GM21381 (cell line): ENCODE measurements at regions not wholly inside any gene's neighbourhood (a gene's known extent, or its start where the extent isn't known, plus 50 kb on each side); places are given as distances from the start of the nearest gene placed in this dataset.

Experiments used
- ATAC-seq: cut with Tn5 transposase; IDR thresholded peaks from one replicate; pipeline ENCODE4 v1.9.1; 2021; ENCODE audit warnings: mild to moderate bottlenecking, moderate library complexity; ENCODE audit not compliant: unreplicated experiment

DNA sequence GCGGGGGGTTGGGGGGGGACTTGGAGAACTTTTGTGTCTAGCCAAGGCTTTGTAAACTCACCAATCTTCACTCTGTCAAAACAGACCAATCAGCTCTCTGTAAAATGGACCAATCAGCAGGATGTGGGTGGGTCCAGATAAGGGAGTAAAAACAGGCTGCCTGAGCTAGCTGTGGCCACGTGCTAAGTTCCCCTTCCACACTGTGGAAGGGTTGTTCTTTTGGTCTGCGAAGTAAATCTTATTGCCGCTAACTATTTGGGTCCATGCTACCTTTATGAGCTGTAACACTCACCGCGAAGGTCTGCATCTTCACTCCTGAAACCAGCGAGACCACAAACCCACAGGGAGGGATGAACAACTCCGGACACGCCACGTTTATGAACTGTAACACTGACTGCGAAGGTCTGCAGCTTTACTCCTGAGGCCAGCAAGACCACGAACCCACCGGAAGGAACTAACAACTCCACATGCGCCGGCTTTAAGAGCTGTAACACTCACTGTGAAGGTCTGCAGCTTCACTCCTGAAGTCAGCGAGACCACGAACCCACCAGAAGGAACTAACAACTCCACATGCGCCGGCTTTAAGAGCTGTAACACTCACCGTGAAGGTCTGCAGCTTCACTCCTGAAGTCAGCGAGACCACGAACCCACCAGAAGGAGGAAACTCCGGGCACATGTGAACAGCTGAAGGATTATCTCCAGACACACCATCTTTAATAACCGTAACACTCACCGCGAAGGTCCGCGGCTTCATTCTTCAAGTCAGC lies 186.6 kb downstream of the ID4 start:
- ATAC-seq: peak; percentile 75

DNA sequence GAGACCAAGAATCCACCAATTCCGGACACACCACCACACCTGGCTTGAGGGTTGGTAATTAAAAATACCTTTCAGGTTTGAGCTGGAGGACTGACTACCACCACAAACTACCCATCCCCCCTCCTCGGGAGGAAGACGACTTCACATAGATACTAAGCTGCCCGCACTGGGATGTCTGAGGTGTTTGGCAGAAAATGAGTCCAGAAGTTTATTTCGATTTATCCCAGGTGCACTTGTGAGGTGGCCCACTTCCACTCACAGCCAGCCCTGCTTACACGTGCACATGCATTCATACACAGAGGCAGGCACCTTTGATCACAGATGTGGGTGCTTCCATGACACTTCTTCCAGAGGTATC lies 187.1 kb downstream of the ID4 start:
- peak; percentile 22 for ATAC-seq

DNA sequence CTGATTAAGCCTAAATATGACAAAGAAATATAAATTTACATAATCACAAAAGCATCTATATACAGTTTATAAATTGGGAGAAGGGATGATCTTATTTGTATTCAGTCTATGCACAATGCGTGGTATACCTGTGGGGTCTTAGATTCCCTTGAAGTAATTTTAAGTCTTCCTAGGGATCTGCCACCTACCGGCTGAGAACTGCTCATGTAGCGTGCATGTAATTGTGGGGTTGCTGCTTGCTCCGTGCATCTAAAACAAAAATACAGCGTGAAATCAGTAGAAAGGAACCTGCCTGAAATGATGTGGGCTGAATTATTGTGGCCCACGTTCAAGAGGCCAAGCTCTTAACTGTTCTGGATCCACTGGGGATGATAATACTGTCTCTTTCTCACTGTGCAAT lies 187.3 kb downstream of the MBOAT1 start:
- no peak for ATAC-seq

DNA sequence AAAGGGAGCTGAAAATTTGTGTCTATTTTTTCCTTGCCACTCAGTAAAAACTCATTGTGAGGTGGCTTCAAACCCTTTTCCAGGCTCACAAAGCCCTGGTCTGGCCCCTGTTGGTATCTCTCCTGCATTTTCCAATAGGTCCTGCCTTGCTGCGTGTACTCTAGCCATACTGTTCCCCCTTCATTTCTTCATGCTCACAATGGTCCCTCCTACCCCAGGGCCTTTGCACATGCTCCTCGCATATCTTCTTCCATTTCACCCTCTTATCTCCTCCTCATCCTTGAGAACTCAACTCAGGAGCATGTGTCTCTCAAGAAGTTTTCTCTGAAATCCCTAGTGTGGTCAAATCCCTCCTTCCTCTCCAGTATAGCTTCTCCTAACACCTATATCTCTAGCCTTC lies 186.6 kb downstream of the MBOAT1 start:
- ATAC-seq: no peak

DNA sequence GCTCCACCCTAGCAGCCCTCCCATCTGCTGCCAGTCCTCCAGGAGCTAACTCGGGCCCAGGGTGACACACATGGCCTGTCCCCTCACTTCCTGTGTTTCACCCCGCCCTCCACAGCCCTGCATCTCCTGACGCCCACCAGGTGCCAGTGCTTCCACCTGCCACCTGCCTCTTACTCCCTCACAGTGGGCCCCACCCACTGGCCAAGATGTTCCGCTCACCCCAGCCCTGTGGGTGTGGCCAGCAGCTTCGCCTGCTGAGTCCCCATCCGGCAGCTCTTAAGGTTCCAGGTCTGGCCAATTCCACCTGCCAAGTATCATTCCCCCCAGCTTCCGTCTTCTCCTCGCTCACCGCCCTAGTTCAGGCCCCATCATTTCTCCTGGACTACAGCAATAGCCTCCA lies 184.1 kb downstream of the MBOAT1 start:
- ATAC-seq: no peak

DNA sequence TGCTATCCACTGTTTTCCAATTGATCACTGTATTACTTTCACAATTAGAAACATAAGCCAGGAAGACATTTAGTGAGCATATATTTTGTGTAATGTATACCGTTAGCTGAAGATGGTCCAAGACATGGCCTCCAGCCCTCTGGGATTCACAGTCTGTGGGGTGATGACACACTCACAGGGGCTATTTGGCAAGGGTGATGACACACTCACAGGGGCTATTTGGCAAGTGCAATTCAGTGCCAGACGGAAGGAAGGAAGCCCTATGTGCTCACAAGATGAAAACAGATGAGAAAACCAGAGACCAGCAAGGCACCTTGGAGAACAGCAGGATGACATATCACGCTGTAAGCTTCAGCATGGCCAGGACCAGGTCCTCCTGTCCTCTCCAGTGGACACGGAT lies 183.7 kb downstream of the MBOAT1 start:
- no peak for ATAC-seq

DNA sequence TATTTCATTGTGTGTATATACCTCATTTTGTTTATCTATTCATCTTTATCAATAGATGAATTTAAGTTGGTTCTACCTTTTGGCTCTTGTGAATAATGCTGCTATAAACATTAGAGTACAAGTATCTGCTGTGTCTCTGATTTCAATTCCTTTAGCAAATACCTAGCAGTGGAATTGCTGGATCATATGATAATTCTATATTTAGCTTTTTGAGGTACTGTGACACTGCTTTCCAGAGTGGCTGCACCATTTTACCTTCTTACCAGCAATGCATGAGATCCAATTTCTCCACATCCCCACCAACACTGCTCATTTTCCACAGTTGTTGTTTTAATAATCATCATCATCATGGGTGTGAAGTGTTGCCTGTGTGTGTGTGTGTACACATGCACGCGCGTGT lies 182.3 kb downstream of the MBOAT1 start:
- no peak for ATAC-seq

DNA sequence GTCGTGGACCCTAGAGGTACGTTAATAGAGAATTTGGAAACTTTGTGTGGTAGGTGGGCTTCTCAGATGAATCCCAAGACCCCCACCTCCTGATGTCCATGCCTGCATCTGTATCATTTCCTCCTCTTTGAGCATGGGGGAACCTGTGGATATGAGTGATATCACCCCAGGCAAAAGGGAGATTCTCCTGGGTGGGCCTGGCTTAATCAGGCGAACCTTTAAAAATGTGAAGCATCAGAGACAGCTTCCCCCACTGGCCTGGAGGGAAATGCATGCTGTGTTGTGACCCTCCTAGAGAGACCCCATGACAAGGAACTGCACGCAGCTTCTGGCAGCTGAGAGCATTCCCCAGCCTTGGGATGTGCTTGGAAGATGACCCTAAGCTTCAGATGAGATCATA lies 180.9 kb downstream of the MBOAT1 start:
- ATAC-seq: no peak

DNA sequence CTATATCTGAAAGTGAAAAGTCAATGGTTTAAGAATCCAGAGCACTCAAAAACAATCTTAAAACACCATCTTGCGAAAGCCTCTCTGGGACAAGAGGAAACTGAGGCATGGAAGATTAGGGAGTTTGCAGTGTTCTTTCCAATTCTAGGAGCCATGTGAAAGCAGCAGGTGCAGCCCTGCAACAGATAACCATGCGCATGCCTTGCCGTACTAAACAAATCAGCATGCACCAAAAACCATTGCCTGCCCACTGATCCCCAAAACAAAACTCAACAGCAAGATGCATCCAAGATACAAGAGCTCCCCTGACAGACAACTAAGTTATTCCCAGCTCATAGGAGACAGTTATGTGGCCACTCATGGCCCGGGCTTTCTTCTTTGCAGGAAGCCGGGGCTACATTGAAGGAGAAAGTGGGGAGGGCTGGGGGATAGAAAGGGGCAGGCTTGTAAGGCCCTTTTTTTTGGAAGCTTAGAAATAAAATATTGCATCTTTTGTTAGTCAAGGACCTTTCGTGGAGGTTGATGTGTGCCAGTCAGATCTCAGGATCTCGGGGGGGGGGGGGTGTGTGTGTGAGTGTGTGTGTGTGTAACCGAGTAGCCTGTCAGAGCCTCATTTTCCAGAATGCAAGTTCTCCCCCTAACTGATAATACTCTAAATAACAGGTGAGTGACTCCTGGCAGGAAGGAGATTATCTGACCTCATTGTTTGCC lies 178.4 kb downstream of the MBOAT1 start:
- no peak for ATAC-seq

DNA sequence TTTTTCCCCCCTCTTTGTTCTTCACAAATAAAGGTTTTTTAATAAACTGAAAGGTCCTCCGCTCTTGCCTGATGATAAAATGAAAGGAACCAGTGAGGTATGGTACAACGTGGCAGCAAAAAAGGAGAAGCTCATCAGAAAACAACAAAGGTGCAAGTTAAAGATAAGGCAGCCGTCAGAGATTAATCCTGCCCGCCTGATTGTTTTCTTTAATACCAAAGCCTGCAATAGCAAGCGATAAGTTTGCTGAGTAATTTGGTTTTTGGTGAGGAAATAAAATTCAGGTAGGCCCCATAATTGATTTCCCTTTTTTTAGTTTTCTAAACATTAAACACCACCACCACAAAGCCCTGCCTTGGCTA lies 177.9 kb downstream of the MBOAT1 start:
- no peak for ATAC-seq

DNA sequence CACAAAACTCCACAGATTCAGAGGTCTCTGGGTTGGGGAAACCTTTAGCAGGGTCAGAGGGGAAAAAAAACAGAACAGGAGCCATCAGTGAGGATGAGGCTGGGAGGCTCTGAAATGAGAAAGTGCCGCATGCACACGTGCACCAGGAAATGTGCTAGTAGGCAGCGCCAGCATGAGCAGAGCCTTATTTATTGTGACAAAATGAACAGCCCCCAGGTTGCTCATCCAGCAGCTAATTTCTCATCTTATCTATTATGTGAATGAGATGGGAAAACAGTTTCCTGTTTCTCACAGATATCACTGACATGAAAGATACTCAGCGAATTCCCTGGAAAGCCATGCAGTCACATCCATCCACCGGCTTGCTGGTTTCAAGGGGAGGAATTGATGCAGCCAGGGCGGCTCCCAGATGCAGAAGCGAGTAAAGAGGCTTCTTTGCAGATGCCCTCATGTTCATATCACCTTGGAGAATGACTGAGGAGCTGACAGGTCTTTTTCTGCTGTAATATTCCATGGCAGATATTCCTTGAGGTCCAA lies 176.1 kb downstream of the MBOAT1 start:
- ATAC-seq: no peak

DNA sequence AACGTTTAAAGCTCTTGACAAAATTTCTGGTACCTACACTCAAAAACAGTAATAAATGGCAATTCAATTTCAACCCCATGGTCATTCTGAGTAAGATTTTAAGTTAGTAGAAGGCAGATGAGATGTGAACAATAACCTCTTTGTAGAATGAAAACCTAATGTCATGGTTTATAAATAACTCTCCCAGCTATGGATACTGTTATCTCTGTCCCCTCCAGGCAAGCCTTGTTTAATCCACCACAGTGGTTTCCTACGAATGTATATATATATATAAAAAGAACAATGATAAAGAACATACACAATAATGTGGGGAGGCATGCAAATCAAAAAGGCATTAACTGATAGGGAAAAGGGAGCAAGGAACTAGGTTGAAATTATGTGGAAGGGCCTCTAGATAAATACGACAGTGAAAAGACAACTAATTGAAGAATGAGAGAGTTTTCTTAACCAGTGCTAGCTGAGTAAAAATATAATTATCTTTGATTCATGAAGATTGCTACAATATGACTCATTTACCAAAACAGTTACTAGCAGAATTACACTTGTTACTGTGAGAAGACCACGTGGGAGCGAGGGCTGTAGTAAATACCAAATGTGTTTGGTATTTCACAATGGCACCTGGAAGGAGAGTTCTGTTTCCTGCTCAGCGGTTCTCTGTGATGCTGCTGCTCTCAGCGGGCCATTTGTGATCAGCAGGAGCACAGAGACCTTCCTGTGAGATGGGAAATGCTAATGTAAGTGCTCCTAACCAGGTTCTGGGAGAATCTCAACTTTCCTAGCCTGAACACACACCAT lies 173.7 kb downstream of the MBOAT1 start:
- ATAC-seq: no peak

DNA sequence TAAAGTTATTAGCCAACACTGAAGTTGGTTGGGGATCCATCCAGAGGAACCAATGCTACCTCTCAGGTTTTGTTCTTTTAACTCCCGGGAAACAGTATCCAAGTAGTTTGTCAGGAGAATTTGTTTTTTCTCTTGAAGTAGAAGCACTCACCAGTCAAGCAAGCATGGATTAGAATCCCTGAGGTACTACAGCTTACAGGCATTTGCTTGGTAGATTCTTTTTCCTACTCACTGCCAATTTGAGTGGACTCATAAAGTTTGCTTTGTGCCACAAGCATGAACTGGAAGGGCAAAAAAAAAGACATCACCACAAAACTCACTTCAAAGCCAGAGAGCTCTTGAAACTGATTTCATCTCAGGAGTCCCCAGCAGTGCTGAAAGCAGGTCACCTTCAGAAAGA lies 167.4 kb downstream of the MBOAT1 start:
- no peak for ATAC-seq
